NCI-H2196 treated with DMSO at 0.1 percent for 48 hours (cell line): ENCODE measurements at regions not wholly inside any gene's neighbourhood (a gene's known extent, or its start where the extent isn't known, plus 50 kb on each side); places are given as distances from the start of the nearest gene placed in this dataset.

ENCODE experiments used
- DNase-seq: peaks from one replicate; lab custom pipeline; 2025; ENCODE audit not compliant: unreplicated experiment; lab: John Stamatoyannopoulos, UW

DNA sequence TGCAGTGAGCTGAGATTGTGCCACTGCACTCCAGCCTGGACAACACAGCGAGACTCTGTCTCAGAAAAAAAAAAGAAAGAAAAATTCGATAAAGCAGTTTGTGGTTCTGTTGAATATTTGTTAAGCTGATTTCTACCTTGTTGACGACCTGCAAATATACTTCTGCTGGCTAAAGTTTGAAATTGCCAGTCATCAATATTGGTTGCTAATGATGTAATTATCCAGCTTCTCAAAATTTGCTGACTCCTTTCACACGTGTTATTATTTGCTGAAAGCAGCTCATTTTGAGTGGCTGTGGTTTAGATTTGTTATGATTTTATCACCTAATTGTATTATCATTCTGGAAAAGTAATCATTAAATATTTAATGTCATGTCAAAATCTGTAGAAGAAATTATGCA is 774.3 kb downstream of the QKI start:
- no peak for DNase-seq

- DNase-seq = no peak
Measured at GRCh38 chr6:164185471-164185871, 771.0 kb downstream of the QKI start.

DNA sequence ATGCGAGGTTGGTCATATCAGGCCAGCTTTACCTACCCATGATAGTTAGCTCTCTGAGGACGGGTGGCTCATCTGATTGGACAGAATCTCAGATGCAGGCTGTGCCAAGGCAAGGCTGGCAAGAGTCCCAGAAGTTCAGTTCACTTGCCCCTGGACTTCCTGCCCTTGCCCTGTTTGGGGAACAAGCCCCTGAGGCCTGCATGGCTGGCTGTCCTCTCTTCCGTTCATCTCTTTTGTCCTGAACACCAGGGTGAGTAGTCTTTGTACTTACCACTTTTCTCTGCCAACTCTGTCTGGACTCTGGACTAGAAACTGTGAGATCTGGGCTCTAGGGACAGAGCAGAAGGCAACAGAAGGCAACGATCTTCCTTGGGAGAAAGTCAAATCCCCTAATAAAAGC is 769.9 kb downstream of the QKI start:
- DNase-seq = no peak

DNA sequence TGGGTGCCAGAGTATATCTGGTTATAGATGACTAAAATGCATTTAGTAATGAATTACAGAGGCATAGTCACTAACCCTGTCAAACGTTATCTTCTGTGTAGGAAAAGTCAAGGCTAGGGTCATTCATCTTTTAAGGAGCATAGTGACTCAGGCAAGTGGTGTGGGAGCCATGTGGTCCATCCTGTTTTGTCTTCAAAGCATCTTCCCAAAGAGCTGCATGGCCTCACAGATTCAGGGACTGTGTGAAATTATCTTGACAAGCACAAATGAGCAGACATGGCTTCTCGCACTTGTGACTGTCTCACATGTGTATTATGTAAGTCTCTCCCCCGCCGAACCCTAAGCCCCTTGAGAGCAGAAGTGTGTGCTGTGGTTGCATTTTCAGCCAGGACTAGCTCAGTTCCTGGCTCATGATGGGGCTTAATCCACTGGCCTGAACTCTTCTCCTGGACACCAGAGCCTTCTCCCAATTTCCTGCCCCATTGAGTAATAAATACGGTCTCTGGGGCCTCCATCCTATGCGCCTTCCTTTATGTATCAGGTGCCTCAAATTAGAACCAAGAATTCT is 769.1 kb downstream of the QKI start:
- no peak for DNase-seq

- no peak for DNase-seq
Measured at GRCh38 chr6:164178679-164179332, 764.3 kb downstream of the QKI start.

DNA sequence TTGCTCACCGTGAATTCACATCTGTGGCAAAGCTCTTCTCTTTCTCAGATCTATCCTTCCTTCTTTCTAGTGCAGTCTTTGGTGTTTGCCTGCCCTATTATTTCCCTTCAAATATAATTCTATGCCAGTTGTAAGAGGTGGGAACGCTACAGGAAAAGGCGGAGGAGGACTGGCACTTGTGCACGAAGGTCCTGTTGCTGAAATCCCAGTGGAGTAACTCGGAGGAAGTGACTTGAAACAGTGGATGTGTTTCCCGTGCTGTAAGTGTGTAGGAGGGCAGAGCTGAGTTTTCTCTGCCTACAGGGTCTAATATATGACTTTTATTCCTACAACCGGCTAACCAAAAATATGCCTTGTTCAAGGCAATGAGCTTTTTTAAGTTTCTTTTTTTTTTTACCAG is 754.8 kb downstream of the QKI start:
- DNase-seq = no peak

DNA sequence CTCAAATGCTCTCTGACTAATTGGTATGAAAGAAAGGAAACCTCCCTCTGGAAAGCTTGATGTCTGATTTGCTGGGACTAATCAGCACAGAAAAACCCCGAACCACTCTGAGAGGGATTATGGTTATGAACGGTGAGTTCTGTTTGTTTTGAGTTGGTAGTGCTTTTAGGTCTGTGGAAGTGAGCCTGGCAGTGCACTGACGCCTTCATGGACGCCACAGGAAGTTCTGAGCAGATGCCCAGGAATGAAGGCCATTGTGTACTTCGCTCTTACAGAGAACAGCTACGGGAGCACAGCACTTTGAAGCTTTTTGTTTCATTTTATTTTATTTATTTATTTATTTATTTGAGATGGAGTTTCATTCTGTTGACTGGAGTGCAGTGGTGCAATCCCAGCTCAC is 754.1 kb downstream of the QKI start:
- DNase-seq = no peak

DNA sequence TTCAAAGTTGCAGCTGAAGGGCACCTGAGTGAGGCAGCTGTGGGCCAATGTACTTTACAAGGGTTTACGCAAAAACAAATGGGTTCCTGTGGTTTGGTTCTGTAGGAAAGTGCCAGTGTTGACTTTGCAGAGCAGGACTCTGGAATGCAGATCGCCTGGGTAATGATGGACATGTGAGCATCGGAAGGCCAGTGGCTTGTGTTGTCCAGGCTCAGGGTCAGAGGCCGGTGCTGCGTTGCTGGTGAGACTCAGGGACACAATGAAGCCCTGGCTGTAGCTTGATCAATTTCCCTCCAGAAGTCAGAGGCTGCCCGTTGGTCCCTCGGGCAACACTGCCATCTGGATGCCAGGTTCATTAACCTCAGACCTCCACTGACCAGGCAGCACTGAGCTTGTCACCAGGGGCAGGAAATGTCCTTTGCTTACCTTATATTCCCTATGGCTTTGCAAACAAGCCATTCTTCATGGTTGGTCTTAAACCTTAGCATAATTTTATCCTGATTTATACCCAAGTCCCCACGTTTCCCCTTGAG is 753.4 kb downstream of the QKI start:
- no peak for DNase-seq

DNA sequence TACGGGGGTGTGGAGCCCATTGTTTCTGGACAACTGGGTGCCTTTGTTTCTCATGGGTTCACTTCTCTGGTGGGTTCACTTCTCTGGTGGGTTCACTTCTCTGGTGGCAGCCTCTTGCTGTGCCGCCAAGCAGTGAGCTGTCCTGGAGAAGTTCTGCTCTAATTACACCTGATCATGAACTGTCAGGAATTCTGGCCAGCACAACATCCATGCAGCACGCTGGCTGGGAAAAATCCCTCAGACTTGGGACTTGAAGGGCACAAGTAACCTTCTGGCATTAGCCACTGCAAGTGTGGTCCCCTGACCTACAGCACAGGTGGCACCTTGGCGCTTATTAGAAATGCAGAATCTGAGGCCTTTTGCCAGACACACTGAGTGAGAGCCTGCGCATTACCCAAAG is 752.5 kb downstream of the QKI start:
- DNase-seq = no peak

DNA sequence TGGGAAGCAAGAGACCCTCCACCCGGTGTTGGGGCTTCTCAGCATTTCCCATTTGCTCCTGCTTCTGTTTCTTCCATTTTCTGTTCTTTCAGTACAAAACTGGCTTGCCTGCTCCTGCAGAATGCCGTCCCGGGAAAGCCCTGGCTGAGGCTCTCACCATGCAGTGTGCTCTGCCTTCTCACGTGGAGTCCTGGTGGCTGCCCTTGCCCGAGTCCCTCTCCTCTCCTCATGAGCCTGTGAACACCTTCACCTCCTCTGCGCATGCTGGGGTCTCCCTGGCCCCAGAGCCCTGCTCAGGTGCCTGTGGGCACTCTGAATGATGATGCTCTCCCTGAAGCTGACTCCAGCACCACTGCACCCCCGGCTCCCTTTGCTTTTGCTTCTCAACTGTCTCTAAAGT is 752.0 kb downstream of the QKI start:
- no peak for DNase-seq

DNA sequence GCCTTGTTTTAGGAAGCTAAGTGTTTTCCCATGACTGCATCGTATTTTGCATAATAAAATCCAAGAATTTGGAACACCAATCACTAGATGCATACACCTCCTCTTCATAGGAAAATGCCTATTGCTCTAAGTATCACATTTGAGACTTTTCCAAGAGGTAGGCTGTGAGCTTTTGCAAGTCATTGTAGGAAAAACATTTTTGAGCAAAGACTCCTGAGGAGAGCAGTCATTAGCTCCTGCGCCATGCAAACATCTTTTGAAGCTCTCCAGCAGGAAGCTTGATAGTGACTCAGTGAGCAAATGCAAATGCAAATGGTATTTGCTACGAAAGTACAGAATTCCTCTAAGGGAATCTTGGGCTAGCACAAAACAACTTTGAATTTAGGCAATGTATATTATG is 750.4 kb downstream of the QKI start:
- no peak for DNase-seq

DNA sequence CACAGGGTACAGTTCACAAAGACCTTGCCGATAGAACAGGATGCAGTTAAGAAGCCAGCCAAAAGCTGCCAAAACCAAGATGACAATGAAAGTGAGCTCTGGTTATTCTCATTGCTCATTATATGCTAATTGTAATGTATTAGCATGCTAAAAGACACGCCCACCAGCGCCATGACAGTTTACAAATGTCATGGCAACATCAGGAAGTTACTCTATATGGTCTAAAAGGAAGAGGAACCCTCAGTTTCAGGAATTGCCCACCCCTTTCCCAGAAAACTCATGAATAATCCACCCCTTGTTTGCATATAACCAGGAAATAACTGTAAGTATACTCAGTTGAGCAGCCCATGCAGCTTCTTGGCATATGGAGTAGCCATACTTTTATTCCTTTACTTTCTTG is 748.7 kb downstream of the QKI start:
- DNase-seq = no peak

DNA sequence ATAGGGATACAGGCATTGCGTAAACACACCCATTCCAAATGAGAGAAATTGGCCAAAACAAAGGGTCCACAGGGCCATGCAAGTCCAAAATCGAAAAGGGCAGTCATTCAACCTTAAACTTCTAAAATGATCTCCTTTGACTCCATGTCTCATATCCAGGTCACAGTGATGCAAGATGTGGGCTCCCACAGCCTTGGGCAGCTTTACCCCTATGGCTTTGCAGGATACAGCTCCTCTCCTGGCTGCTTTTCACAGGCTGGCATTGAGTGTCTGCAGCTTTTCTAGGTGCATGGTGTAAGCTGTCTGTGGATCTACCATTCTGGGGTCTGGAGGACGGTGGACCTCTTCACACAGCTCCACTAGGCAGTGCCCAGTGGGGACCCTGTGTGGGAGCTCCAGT is 744.5 kb downstream of the QKI start:
- no peak for DNase-seq

DNA sequence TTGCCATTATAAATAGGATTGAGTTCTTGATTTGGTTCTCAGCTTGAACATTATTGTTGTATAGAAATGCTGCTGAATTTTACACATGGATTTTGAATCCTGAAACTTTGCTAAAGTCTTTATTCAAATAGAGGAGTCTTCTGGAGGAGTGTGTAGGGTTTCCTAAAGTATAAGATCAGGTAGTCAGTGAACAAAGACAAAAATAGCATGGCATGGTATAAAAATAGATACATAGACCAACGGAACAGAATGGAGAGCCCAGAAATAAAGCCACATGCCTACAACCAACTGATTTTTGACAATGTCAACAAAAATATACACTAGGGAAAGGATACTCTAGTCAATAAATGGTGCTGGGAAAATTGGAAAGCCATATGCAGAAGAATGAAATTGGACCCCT is 740.1 kb downstream of the QKI start:
- no peak for DNase-seq

GRCh38 chr6:164152611-164153010 is 738.1 kb downstream of the QKI start:
- DNase-seq = no peak

GRCh38 chr6:164151161-164152120 is 736.9 kb downstream of the QKI start:
- DNase-seq = peak; percentile 65

- no peak for DNase-seq
Measured at GRCh38 chr6:164150232-164150631, 735.7 kb downstream of the QKI start.

GRCh38 chr6:164148788-164149187 is 734.3 kb downstream of the QKI start:
- no peak for DNase-seq

DNA sequence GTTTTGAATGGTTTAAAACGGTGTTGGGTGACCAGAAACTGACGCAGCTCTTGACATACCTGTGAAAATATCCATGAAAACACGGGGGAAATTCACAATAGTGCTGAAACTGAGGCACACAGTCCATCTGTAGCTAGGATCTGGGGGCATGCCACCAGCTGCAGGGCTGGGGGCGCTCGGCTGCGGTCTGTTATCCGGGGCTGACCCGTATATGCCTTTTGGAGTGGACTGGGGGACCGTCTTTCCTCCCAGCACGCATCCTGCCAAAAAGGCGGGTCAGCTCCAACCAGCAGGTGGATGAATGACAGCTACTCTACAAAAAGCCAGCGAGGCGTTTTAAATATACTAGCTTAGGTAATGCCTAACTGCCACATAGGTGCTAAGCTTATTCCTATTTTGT is 729.8 kb downstream of the QKI start:
- DNase-seq = no peak

DNA sequence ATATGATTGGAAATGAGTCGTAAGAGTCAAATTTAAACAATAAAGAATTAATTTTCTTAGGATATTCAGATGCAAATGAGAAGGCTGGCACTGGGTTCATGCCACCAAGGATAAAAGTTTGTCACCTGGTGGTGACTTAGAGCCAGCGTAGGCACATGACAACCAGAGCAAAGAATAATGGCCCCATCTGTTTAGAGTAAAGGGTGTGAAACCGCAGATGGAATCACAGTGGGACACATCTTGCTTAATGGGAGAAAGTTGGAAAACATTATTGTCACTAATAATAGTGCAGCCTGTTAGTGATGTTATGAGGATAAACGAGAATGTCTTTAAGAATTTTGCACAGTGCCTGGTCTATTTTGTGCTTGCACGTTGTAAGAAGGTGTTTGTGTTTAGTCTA is 727.8 kb downstream of the QKI start:
- no peak for DNase-seq

DNA sequence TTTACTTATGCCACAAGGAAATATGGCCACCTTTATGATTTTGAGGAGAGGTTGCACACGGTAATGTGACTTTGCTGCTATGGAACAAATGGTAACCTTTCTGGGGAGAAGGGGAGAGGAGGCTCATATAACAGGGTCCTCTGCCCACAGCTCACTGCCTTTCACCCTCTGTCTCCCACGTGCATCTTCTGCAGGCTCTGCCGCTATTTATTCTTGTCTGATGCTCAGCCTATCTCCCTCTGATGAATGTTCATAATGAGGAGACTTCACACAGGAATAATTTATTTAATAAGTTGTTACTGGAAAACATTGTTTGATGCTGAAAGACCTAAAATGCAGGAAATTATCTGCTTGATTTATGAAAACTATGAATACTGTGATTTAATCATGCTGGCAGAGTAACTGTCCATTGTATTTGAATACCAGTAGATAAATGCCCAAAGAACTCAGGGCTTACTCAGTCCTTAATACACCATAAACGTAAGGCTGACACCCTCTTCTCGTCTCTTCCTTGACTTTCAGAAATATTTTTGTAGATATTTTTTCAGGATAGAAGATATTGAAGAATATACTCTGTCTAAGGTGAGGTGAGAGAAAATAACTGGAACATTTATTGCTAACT is 721.1 kb downstream of the QKI start:
- no peak for DNase-seq
